ENCODE measurements at regions not wholly inside any gene's neighbourhood (a gene's known extent, or its start where the extent isn't known, plus 50 kb on each side); places are given as distances from the start of the nearest gene placed in this dataset.

DNA sequence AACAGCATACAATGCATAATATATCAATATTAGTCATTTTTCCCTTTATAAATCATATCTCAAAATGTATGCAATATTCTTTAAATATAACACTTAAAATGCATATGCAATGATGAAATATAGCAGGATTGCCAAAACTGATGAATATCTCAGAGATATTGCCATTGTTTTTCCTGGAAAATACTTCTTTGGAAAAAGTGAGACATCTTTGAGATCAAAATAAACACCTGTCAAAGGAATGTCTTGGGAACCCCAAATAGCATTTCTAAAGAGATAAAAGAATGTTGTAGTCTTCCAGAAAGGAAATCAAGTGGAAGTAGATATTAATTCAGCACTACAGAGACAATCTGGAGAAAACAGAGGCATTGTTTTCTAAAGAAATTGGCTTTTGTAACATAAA is 457.8 kb upstream of the UBE2E2 start:
- Histone ChIP-seq H3K9me3 (ENCODE audit: control insufficient read depth in 1 of 2, low read length in 2 of 2) (peaks cover 0 to 2% of the 10 kb centered on the region in 2 donors), H3K27me3 (ENCODE audit: control insufficient read depth in 1 of 2, insufficient read depth in 2 of 2, low read length in 2 of 2) (no peaks in the 10 kb centered on the region), H3K27ac (ENCODE audit: low read depth, low read length) (no peak overlapping the region), H3K4me1 (ENCODE audit: control insufficient read depth in 1 of 2, insufficient read depth in 2 of 2, low read length in 2 of 2) (no peaks in the 10 kb centered on the region), H3K4me3 (ENCODE audit: low read depth in 1 of 2, low read length in 2 of 2) (no peak overlapping the region), H3K36me3 (ENCODE audit: control insufficient read depth in 1 of 2, insufficient read depth in 2 of 2, low read length in 2 of 2) (no peaks in the 10 kb centered on the region), H3K9ac (ENCODE audit: low read depth in 1 of 2, low read length in 2 of 2) (no peak overlapping the region)

DNA sequence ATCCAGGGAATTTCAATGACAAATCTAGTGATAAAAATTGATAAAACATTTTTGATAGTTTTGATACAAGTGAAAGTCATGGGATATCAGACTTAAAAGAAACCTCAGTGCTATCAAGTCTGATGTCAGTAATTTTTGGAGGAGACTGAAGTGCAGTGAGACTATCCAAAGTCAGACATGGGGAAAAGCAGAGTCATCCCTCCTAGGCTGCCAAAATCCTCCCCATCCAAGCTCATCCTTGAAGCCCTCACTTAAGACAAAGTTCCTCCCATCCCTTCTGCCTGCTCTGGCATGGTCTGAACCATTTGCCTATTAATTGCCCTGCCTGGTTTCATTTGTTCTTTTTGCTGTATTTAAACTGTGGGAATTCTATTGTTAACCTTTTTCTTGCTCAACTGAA is 456.9 kb upstream of the UBE2E2 start:
- Histone ChIP-seq H3K4me3 (ENCODE audit: low read depth in 1 of 2, low read length in 2 of 2) (no peak overlapping the region), H3K36me3 (ENCODE audit: control insufficient read depth in 1 of 2, insufficient read depth in 2 of 2, low read length in 2 of 2) (no peaks in the 10 kb centered on the region), H3K9ac (ENCODE audit: low read depth in 1 of 2, low read length in 2 of 2) (no peak overlapping the region), H3K9me3 (ENCODE audit: control insufficient read depth in 1 of 2, low read length in 2 of 2) (peaks cover 0 to 2% of the 10 kb centered on the region in 2 donors), H3K27me3 (ENCODE audit: control insufficient read depth in 1 of 2, insufficient read depth in 2 of 2, low read length in 2 of 2) (no peaks in the 10 kb centered on the region), H3K27ac (ENCODE audit: low read depth, low read length) (no peak overlapping the region), H3K4me1 (ENCODE audit: control insufficient read depth in 1 of 2, insufficient read depth in 2 of 2, low read length in 2 of 2) (no peaks in the 10 kb centered on the region)

DNA sequence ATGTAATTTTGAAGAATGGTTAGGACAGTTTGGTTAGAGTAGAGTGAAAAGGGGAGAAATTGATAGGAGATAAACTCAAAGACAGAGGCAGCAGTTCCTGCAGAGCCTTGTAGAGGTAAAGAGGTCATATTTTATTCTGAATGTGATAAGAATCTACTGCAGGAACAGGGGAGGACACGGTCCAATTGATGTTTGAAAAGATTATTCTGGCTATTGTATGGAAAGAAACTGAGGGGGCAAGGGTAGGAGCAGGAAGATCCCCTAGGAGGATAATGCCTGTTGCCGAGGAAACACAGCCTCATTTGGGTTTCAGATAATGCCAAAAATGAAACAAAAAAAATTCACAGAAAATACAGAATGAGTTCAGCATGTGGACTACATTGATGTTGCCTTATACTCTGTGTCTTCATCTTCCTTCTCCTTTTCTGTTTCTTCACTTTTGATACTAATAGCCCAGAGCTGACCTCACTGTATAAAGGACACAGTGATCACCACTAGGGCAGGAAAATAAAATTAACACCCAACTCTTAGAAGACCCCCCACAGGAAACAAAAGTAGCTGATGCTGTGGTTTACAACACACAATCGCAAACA is 454.6 kb upstream of the UBE2E2 start:
- no peaks in the 10 kb centered on the region for H3K4me1 ChIP-seq (ENCODE audit: control insufficient read depth in 1 of 2, insufficient read depth in 2 of 2, low read length in 2 of 2)
- H3K4me3 ChIP-seq (ENCODE audit: low read depth in 1 of 2, low read length in 2 of 2), result no peak overlapping the region
- H3K27ac ChIP-seq (ENCODE audit: low read depth, low read length), result no peak overlapping the region
- H3K36me3 ChIP-seq (ENCODE audit: control insufficient read depth in 1 of 2, insufficient read depth in 2 of 2, low read length in 2 of 2), result no peaks in the 10 kb centered on the region
- no peaks in the 10 kb centered on the region for H3K27me3 ChIP-seq (ENCODE audit: control insufficient read depth in 1 of 2, insufficient read depth in 2 of 2, low read length in 2 of 2)
- peaks cover 0 to 5% of the 10 kb centered on the region in 2 donors for H3K9me3 ChIP-seq (ENCODE audit: control insufficient read depth in 1 of 2, low read length in 2 of 2)
- no peak overlapping the region for H3K9ac ChIP-seq (ENCODE audit: low read depth in 1 of 2, low read length in 2 of 2)

DNA sequence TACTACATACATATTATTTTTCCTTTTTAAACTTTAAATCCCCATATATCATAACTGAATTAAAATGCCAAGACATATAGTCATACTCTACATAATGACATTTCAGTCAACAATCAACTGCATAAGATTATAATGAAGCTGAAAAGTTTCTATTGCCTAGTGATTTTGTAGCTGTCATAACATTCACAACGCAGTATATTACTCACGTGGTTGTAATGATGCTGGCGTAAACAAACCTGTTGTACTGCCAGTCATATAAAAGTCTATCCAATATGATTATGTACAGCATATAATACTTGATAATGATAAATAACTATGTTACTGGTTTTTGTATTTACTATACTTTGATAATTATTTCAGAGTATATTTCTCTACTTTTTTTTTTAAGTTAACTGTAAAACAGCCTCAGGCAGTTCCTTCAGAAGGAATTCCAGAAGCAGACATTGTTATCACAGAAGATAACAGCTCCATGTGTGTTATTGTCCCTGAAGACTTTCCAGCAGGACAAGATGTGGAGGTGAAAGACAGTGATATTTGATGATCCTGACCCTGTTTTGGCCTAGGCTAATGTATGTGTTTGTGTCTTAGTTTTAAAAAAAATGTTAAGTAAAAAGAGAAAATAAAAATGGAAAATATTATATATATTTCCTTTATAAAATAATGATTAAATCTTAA is 443.4 kb upstream of the UBE2E2 start:
- no peaks in the 10 kb centered on the region for H3K4me1 ChIP-seq (ENCODE audit: control insufficient read depth in 1 of 2, insufficient read depth in 2 of 2, low read length in 2 of 2)
- H3K27me3 ChIP-seq (ENCODE audit: control insufficient read depth in 1 of 2, insufficient read depth in 2 of 2, low read length in 2 of 2), result no peaks in the 10 kb centered on the region
- no peak overlapping the region for H3K4me3 ChIP-seq (ENCODE audit: low read depth in 1 of 2, low read length in 2 of 2)
- H3K9ac ChIP-seq (ENCODE audit: low read depth in 1 of 2, low read length in 2 of 2), result no peak overlapping the region
- no peak overlapping the region for H3K27ac ChIP-seq (ENCODE audit: low read depth, low read length)
- H3K36me3 ChIP-seq (ENCODE audit: control insufficient read depth in 1 of 2, insufficient read depth in 2 of 2, low read length in 2 of 2), result no peaks in the 10 kb centered on the region
- H3K9me3 ChIP-seq (ENCODE audit: control insufficient read depth in 1 of 2, low read length in 2 of 2), result peaks cover 0 to 5% of the 10 kb centered on the region in 2 donors

DNA sequence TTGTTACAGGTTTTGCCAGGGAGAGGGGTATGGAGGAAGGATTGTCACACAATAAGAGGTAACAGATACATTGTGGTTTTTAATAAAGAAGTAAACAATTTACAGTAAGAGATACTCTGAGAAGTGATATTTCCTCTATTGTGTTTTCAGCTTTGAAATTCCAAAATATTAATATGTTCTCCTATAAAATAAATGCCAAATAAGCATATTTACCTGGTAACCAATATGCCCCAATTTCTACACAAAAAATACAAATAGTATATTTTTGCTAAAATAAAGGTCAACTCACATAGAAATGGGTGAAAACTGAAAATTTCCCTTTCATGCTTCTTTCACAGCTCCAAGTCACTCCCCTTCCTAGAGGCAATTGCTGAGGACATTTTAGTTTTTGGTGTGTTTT is 437.4 kb upstream of the UBE2E2 start:
- H3K4me3 ChIP-seq (ENCODE audit: low read depth in 1 of 2, low read length in 2 of 2), result no peak overlapping the region
- no peak overlapping the region for H3K9ac ChIP-seq (ENCODE audit: low read depth in 1 of 2, low read length in 2 of 2)
- H3K27me3 ChIP-seq (ENCODE audit: control insufficient read depth in 1 of 2, insufficient read depth in 2 of 2, low read length in 2 of 2), result no peaks in the 10 kb centered on the region
- H3K27ac ChIP-seq (ENCODE audit: low read depth, low read length), result no peak overlapping the region
- no peaks in the 10 kb centered on the region for H3K4me1 ChIP-seq (ENCODE audit: control insufficient read depth in 1 of 2, insufficient read depth in 2 of 2, low read length in 2 of 2)
- peaks cover 0 to 9% of the 10 kb centered on the region in 2 donors for H3K9me3 ChIP-seq (ENCODE audit: control insufficient read depth in 1 of 2, low read length in 2 of 2)
- no peaks in the 10 kb centered on the region for H3K36me3 ChIP-seq (ENCODE audit: control insufficient read depth in 1 of 2, insufficient read depth in 2 of 2, low read length in 2 of 2)

DNA sequence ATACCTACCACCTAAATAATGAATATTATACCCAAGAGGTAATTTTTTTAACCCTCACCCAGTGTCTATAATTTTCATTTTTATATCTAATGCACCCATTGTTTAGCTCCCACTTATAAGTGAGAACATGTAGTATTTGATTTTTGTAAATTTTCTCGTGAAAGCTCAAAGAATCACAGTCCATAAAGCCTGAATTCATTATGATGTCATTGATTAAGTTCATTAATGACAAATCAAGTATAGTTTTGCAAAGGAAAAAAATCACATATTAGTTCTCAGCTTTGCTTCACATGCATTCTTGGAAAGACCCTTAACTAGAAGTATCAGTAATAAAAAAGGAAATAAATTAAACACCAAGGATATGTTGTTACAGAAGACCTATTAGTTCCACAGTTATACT is 425.3 kb upstream of the UBE2E2 start:
- Histone ChIP-seq H3K4me3 (ENCODE audit: low read depth in 1 of 2, low read length in 2 of 2) (no peak overlapping the region), H3K9me3 (ENCODE audit: control insufficient read depth in 1 of 2, low read length in 2 of 2) (peaks cover 5 to 7% of the 10 kb centered on the region in 2 donors), H3K27me3 (ENCODE audit: control insufficient read depth in 1 of 2, insufficient read depth in 2 of 2, low read length in 2 of 2) (no peaks in the 10 kb centered on the region), H3K9ac (ENCODE audit: low read depth in 1 of 2, low read length in 2 of 2) (no peak overlapping the region), H3K36me3 (ENCODE audit: control insufficient read depth in 1 of 2, insufficient read depth in 2 of 2, low read length in 2 of 2) (no peaks in the 10 kb centered on the region), H3K4me1 (ENCODE audit: control insufficient read depth in 1 of 2, insufficient read depth in 2 of 2, low read length in 2 of 2) (no peaks in the 10 kb centered on the region), H3K27ac (ENCODE audit: low read depth, low read length) (no peak overlapping the region)

DNA sequence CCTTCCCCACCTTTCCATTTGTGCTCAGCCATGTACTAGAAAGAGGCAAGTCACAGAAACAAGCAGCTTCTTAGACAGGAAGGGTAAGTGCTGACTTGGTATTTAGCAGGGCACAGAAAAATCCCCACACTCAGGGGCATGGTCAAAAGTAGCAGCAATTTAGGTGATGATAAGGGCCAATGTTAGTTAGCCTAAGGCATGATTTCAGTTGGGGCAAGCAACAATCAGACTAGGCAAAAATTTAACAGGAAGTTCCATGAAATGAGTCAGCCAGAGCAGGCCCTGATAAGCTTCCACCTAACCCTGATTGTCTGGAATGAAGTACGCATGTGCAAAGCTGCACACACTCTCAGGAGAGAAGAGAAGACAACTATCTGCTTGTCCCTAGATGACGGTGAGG is 423.4 kb upstream of the UBE2E2 start:
- Histone ChIP-seq H3K27ac (ENCODE audit: low read depth, low read length) (no peak overlapping the region), H3K27me3 (ENCODE audit: control insufficient read depth in 1 of 2, insufficient read depth in 2 of 2, low read length in 2 of 2) (no peaks in the 10 kb centered on the region), H3K4me1 (ENCODE audit: control insufficient read depth in 1 of 2, insufficient read depth in 2 of 2, low read length in 2 of 2) (no peaks in the 10 kb centered on the region), H3K9ac (ENCODE audit: low read depth in 1 of 2, low read length in 2 of 2) (no peak overlapping the region), H3K4me3 (ENCODE audit: low read depth in 1 of 2, low read length in 2 of 2) (no peak overlapping the region), H3K9me3 (ENCODE audit: control insufficient read depth in 1 of 2, low read length in 2 of 2) (peaks cover 5 to 7% of the 10 kb centered on the region in 2 donors), H3K36me3 (ENCODE audit: control insufficient read depth in 1 of 2, insufficient read depth in 2 of 2, low read length in 2 of 2) (no peaks in the 10 kb centered on the region)

DNA sequence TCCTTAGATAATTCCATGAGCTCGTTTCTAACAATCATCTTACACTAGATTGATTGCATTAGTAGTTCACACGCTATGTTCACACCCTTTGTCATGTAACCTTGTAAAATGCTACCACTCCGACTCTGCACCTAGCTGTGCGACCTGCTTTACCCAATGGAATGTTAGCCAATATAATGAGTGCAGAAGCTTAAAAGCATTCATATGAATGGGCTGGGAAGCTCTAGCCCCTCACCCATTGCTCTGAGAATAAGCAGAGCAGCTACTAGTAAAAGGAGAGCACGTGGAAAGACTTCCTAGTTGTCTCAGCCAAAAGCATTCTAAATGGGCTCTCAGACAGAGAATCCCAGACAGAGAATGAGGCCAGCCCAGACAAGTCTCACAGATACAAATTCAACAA is 410.6 kb upstream of the UBE2E2 start:
- no peaks in the 10 kb centered on the region for H3K4me1 ChIP-seq (ENCODE audit: control insufficient read depth in 1 of 2, insufficient read depth in 2 of 2, low read length in 2 of 2)
- no peaks in the 10 kb centered on the region for H3K36me3 ChIP-seq (ENCODE audit: control insufficient read depth in 1 of 2, insufficient read depth in 2 of 2, low read length in 2 of 2)
- no peak overlapping the region for H3K9ac ChIP-seq (ENCODE audit: low read depth in 1 of 2, low read length in 2 of 2)
- H3K27me3 ChIP-seq (ENCODE audit: control insufficient read depth in 1 of 2, insufficient read depth in 2 of 2, low read length in 2 of 2), result no peaks in the 10 kb centered on the region
- no peak overlapping the region for H3K4me3 ChIP-seq (ENCODE audit: low read depth in 1 of 2, low read length in 2 of 2)
- H3K27ac ChIP-seq (ENCODE audit: low read depth, low read length), result no peak overlapping the region
- H3K9me3 ChIP-seq (ENCODE audit: control insufficient read depth in 1 of 2, low read length in 2 of 2), result peaks cover 0 to 3% of the 10 kb centered on the region in 2 donors

DNA sequence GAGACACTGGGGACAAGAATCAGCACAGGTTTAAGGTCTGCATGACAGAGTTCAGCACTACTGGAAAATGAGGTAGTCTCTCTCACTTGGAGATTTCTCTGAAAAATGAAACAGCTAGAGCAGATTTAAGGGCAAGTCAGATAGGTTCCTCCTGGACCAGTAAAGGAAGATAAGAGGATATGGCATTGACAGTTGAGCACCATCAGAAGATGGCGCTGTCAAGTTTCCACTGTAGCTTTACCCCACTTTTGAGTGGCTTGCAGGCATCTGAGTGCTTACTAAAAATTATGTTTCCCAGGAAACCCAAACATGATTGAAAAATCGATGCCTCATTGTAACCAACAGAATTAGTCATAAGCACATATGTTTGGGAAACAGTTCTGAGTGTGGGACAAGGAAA is 407.2 kb upstream of the UBE2E2 start:
- Histone ChIP-seq H3K4me1 (ENCODE audit: control insufficient read depth in 1 of 2, insufficient read depth in 2 of 2, low read length in 2 of 2) (no peaks in the 10 kb centered on the region), H3K27ac (ENCODE audit: low read depth, low read length) (no peak overlapping the region), H3K9me3 (ENCODE audit: control insufficient read depth in 1 of 2, low read length in 2 of 2) (no peaks in the 10 kb centered on the region), H3K4me3 (ENCODE audit: low read depth in 1 of 2, low read length in 2 of 2) (no peak overlapping the region), H3K36me3 (ENCODE audit: control insufficient read depth in 1 of 2, insufficient read depth in 2 of 2, low read length in 2 of 2) (no peaks in the 10 kb centered on the region), H3K27me3 (ENCODE audit: control insufficient read depth in 1 of 2, insufficient read depth in 2 of 2, low read length in 2 of 2) (no peaks in the 10 kb centered on the region), H3K9ac (ENCODE audit: low read depth in 1 of 2, low read length in 2 of 2) (no peak overlapping the region)

DNA sequence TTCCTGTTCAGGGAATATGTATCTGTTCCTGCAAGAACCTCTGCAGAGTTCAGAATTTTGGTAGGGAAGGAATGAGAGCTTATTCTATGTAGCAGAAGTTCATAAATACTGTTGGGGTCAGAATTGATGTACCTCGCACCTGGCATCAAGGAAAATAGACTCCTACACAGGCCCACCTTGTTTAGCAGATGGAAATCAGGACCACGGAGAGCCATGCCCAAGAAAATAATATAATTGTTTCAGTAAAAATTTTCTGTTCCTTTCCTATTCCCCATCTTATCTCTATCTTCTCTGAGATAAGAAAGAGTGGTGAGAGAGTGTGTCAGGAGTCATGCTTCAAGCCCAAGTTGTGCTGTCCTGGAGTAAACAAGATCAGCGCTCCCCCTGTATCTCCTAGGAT is 404.7 kb upstream of the UBE2E2 start:
- Histone ChIP-seq H3K4me1 (ENCODE audit: control insufficient read depth in 1 of 2, insufficient read depth in 2 of 2, low read length in 2 of 2) (no peaks in the 10 kb centered on the region), H3K4me3 (ENCODE audit: low read depth in 1 of 2, low read length in 2 of 2) (no peak overlapping the region), H3K9me3 (ENCODE audit: control insufficient read depth in 1 of 2, low read length in 2 of 2) (no peaks in the 10 kb centered on the region), H3K27ac (ENCODE audit: low read depth, low read length) (no peak overlapping the region), H3K27me3 (ENCODE audit: control insufficient read depth in 1 of 2, insufficient read depth in 2 of 2, low read length in 2 of 2) (no peaks in the 10 kb centered on the region), H3K9ac (ENCODE audit: low read depth in 1 of 2, low read length in 2 of 2) (no peak overlapping the region), H3K36me3 (ENCODE audit: control insufficient read depth in 1 of 2, insufficient read depth in 2 of 2, low read length in 2 of 2) (no peaks in the 10 kb centered on the region)

Data from duodenal mucosa (tissue), 2 donors.